Lung (tissue), 11 donors: ENCODE measurements at regions not wholly inside any gene's neighbourhood (a gene's known extent, or its start where the extent isn't known, plus 50 kb on each side); places are given as distances from the start of the nearest gene placed in this dataset.

ENCODE experiments used
- ATAC-seq: fragments of 200-7000 bp; cut with Tn5 transposase; one replicate; pipeline ENCODE4 v1.9.1; 2020; ENCODE audit warnings: moderate number of reproducible peaks; ENCODE audit not compliant: insufficient read depth, low FRiP score
- DNase-seq, 3 donors: peaks; one replicate each; pipeline ENCODE4 v3.0.0-alpha.2; 2013 to 2017
- H3K27ac ChIP-seq, 2 donors: one replicate each; pipeline ENCODE4 v1.5.1; 2013; ENCODE audit warnings: mild to moderate bottlenecking in 2 of 2, moderate library complexity in 2 of 2, control low read depth in 1 of 2, inconsistent platforms in 1 of 2, low read depth in 1 of 2, low read length in 1 of 2
- H3K27me3 ChIP-seq, 3 donors: one replicate each; pipeline ENCODE4 v1.5.1; 2013; ENCODE audit warnings: low read length in 2 of 3; ENCODE audit not compliant: control insufficient read depth in 3 of 3, insufficient read depth in 3 of 3
- H3K36me3 ChIP-seq, 4 donors: one replicate each; pipeline ENCODE4 v1.5.1; 2013; ENCODE audit warnings: low read length in 4 of 4, mild to moderate bottlenecking in 1 of 4, moderate library complexity in 1 of 4; ENCODE audit not compliant: control insufficient read depth in 4 of 4, insufficient read depth in 4 of 4
- H3K4me1 ChIP-seq, 5 donors: one replicate each; pipeline ENCODE4 v1.5.1; 2013; ENCODE audit warnings: low read length in 5 of 5, mild to moderate bottlenecking in 2 of 5, moderate library complexity in 1 of 5; ENCODE audit not compliant: control insufficient read depth in 5 of 5, insufficient read depth in 5 of 5
- H3K4me3 ChIP-seq: one replicate; pipeline ENCODE4 v1.5.1; 2013; ENCODE audit warnings: mild to moderate bottlenecking, control low read depth, moderate library complexity
- H3K9ac ChIP-seq, 2 donors: one replicate each; pipeline ENCODE4 v1.5.1; 2013; ENCODE audit warnings: low read length in 2 of 2, control low read depth in 1 of 2; ENCODE audit not compliant: insufficient read depth in 1 of 2
- H3K9me3 ChIP-seq, 4 donors: one replicate each; pipeline ENCODE4 v1.5.1; 2013; ENCODE audit warnings: low read length in 3 of 4, mild to moderate bottlenecking in 1 of 4, moderate library complexity in 1 of 4; ENCODE audit not compliant: control insufficient read depth in 4 of 4, insufficient read depth in 3 of 4
- CTCF ChIP-seq: IDR thresholded peaks from 2 replicates; pipeline ENCODE4 v1.5.1; 2012; ENCODE audit warnings: mild to moderate bottlenecking; ENCODE audit errors: control extremely low read depth, extremely low read depth
- WGBS, 2 donors: extraction: QIAGEN DNeasy Blood & Tissue Kit; methylation state at CpG; one replicate each; pipeline ENCODE4 v1.1.7; 2013; 5-methylcytosine and 5-hydroxymethylcytosine counted together
- donor health status: control.
- donor health status: control.
- donor health status: Bipolar disorder and iron deficiency.
- donor health status: healthy.
- donor health status: DM: yes; HTN: yes; CAD: no.

- no peaks in the 10 kb centered on the region for H3K36me3 ChIP-seq
- ATAC-seq (no peak), DNase-seq (no peak)
- no peak overlapping the region for H3K4me3 ChIP-seq
- no peaks in the 10 kb centered on the region for H3K4me1 ChIP-seq
- no peak overlapping the region for H3K9ac ChIP-seq
- no peak for TF ChIP-seq CTCF
- peaks cover 0 to 3% (median 2%) of the 10 kb centered on the region in 3 donors for H3K27me3 ChIP-seq
- H3K9me3 ChIP-seq = no peaks in the 10 kb centered on the region
- no peak overlapping the region for H3K27ac ChIP-seq
These were observed 56.0 kb downstream of the EN1 start for GRCh38 chr2:118791483-118791882.

GRCh38 chr2:118786746-118787145 lies 60.7 kb downstream of the EN1 start:
- no peak for DNase-seq
- peaks cover 0 to 11% (median 8%) of the 10 kb centered on the region in 3 donors for H3K27me3 ChIP-seq
- H3K27ac ChIP-seq = no peak overlapping the region
- H3K9ac ChIP-seq = no peak overlapping the region
- no peaks in the 10 kb centered on the region for H3K9me3 ChIP-seq
- no peak overlapping the region for H3K4me3 ChIP-seq
- no peak for ATAC-seq
- no peaks in the 10 kb centered on the region for H3K36me3 ChIP-seq
- no peaks in the 10 kb centered on the region for H3K4me1 ChIP-seq
- WGBS, 2 donors = 53 to 57% methylated on average over 7 of the region's 7 CpGs
- no peak for TF ChIP-seq CTCF

GRCh38 chr2:118784860-118785259 lies 62.6 kb downstream of the EN1 start:
- no peak overlapping the region for H3K4me3 ChIP-seq
- no peaks in the 10 kb centered on the region for H3K4me1 ChIP-seq
- H3K27me3 ChIP-seq = peaks cover 0 to 11% (median 8%) of the 10 kb centered on the region in 3 donors
- H3K27ac ChIP-seq = no peak overlapping the region
- H3K36me3 ChIP-seq = no peaks in the 10 kb centered on the region
- DNase-seq (no peak), ATAC-seq (no peak)
- no peak overlapping the region for H3K9ac ChIP-seq
- WGBS, 2 donors = 76 to 87% methylated on average over 6 of the region's 6 CpGs
- no peak for TF ChIP-seq CTCF
- H3K9me3 ChIP-seq = no peaks in the 10 kb centered on the region

- Histone ChIP-seq H3K27me3 (peaks cover 0 to 26% (median 20%) of the 10 kb centered on the region in 3 donors), H3K4me1 (peaks cover 0 to 4% (median 0%) of the 10 kb centered on the region in 5 donors), H3K4me3 (no peak overlapping the region), H3K9me3 (no peaks in the 10 kb centered on the region), H3K9ac (no peak overlapping the region), H3K36me3 (no peaks in the 10 kb centered on the region), H3K27ac (no peak overlapping the region)
- WGBS, 2 donors = 53 to 69% methylated on average over 1 of the region's 1 CpG
- ATAC-seq (no peak), DNase-seq (no peak)
- TF ChIP-seq CTCF = no peak
These were observed 68.1 kb downstream of the EN1 start for GRCh38 chr2:118779362-118779761.
